ENCODE measurements at regions not wholly inside any gene's neighbourhood (a gene's known extent, or its start where the extent isn't known, plus 50 kb on each side); places are given as distances from the start of the nearest gene placed in this dataset.

- no peak for TF ChIP-seq CBX3 (IDR thresholded peaks at IDR 0.05; ENCODE audit: borderline replicate concordance, low read depth)
- TF ChIP-seq KDM1A (IDR thresholded peaks at IDR 0.05; ENCODE audit: borderline replicate concordance): no peak
- no peak for TF ChIP-seq HSF1 (IDR thresholded peaks at IDR 0.05; ENCODE audit: low read depth, low read length)
- TF ChIP-seq GABPA (IDR thresholded peaks at IDR 0.05; ENCODE audit: low read depth): no peak
- TF ChIP-seq POLR2AphosphoS2 (IDR thresholded peaks at IDR 0.05; ENCODE audit: low read depth, low read length): no peak
- no peak for TF ChIP-seq CBX5 (IDR thresholded peaks at IDR 0.05; ENCODE audit: low read depth)
- no peak for TF ChIP-seq RB1 (IDR thresholded peaks at IDR 0.05; ENCODE audit: borderline replicate concordance)
Measured at GRCh38 chrX:5100004-5100403, 1128.7 kb downstream of the NLGN4X start (continued).

GRCh38 chrX:5086388-5086787, 1142.3 kb downstream of the NLGN4X start:
- FAIRE-seq (no peak), DNase-seq (ENCODE audit: low read depth, low spot score) (no peak), ATAC-seq (no peak)
- Histone ChIP-seq H3K79me2 (ENCODE audit: control insufficient read depth, insufficient read depth, low read length) (no peaks in the 10 kb centered on the region), H3K9ac (ENCODE audit: control insufficient read depth, insufficient read depth, low read length) (no peak overlapping the region), H3K27me3 (replicated peaks in 1 of 2; ENCODE audit: control insufficient read depth in 2 of 2, insufficient read depth in 2 of 2, low read length in 1 of 2) (no peaks in the 10 kb centered on the region), H2AFZ (ENCODE audit: control insufficient read depth, low read depth, low read length) (no peak overlapping the region), H3K27ac (ENCODE audit: control insufficient read depth, insufficient read depth) (no peak overlapping the region), H3K36me3 (ENCODE audit: control insufficient read depth in 2 of 2, insufficient read depth in 2 of 2, low read length in 1 of 2) (no peaks in the 10 kb centered on the region), H3K4me1 (ENCODE audit: control insufficient read depth, insufficient read depth, low read length) (no peaks in the 10 kb centered on the region), H3K4me3 (no peak overlapping the region), H3K9me3 (replicated peaks; ENCODE audit: control insufficient read depth, insufficient read depth, low read length) (no peaks in the 10 kb centered on the region), H4K20me1 (ENCODE audit: control insufficient read depth, insufficient read depth) (no peaks in the 10 kb centered on the region), H3K4me2 (ENCODE audit: control insufficient read depth, insufficient read depth) (no peak overlapping the region)
- POLR2A ChIA-PET: no interaction called here
- WGBS (ENCODE audit: insufficient coverage, insufficient replicate concordance, low lambda C conversion rate, missing lambda C conversion rate): 11% methylated on average over 2 of the region's 2 CpGs
- in situ Hi-C loops (cut with MboI) (no loop called here), intact Hi-C loops (cut with micrococcal nuclease; ENCODE audit: unreplicated experiment) (no loop called here)
- RAD21 ChIA-PET (ENCODE audit: unreplicated experiment): no interaction called here
- no peak for TF ChIP-seq PAX5 (IDR thresholded peaks at IDR 0.05; ENCODE audit: borderline replicate concordance, low read depth, low read length)
- no peak for TF ChIP-seq MEF2A (IDR thresholded peaks at IDR 0.05; ENCODE audit: insufficient read depth, low read depth, low read length)
- no peak for TF ChIP-seq HDAC2 (IDR thresholded peaks at IDR 0.05)
- no peak for TF ChIP-seq ESRRA (IDR thresholded peaks at IDR 0.05; ENCODE audit: low read length)
- TF ChIP-seq ZBTB33 (IDR thresholded peaks at IDR 0.05): no peak
- no peak for TF ChIP-seq NBN (IDR thresholded peaks at IDR 0.05)
- CTCF ChIA-PET: no interaction called here
- SMC1A ChIA-PET (ENCODE audit: uncharacterized antibody, unreplicated experiment): interaction anchor here (0.6 kb wide), 1 partner anchor 31 kb away, joined by 3 read pairs; no protein-coding TSS in a partner anchor
- no TSS peak for BruUV-seq (replicated peaks)

Data from GM12878 (cell line).